ENCODE measurements at regions not wholly inside any gene's neighbourhood (a gene's known extent, or its start where the extent isn't known, plus 50 kb on each side); places are given as distances from the start of the nearest gene placed in this dataset.

DNA sequence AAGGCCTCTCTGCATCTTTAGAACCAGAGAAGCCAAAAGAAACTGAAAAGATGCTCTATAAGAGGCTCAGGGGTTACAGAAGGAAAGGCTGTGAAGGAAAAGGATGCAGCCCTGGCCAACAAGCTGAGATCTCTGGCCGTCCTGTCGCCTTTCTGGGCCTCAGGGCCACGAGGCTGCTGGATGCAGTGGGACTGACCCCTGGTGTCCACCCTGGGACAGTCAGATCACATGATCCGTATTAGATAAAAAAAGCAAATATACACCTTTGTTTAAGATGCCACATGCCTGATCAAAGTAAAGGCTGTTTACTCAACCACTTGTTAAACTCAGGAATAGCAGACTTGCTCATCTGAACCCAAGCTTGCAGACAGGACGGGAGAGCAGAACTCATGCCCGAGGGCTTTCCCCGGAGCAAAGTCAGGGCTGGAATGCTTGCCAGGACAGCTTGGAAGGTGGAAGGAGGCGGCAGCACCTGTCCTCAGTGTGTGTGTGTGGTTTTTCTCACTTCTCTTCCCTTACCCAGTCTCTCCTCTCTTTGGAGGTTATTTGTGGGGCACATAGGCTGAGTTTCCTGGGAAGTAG is 206.5 kb upstream of the TSHZ3 start:
- intact Hi-C loops (cut with DNase I) = no loop called here
- DNase-seq (no peak), FAIRE-seq (no peak)

GRCh38 chr19:31559494-31559893 is 210.3 kb upstream of the TSHZ3 start:
- peaks cover 0 to 3% (median 0%) of the 10 kb centered on the region in 3 donors for H3K9me3 ChIP-seq (ENCODE audit: control insufficient read depth in 2 of 3, insufficient read depth in 1 of 3, low read length in 3 of 3)
- H3K36me3 ChIP-seq (ENCODE audit: control insufficient read depth in 2 of 3, insufficient read depth in 3 of 3, low read length in 3 of 3) = no peaks in the 10 kb centered on the region
- H3K27ac ChIP-seq (ENCODE audit: low read depth in 2 of 2, low read length in 2 of 2) = no peak overlapping the region
- H3K27me3 ChIP-seq (ENCODE audit: control insufficient read depth, insufficient read depth, low read length) = no peaks in the 10 kb centered on the region
- TF ChIP-seq, protein P1, sequence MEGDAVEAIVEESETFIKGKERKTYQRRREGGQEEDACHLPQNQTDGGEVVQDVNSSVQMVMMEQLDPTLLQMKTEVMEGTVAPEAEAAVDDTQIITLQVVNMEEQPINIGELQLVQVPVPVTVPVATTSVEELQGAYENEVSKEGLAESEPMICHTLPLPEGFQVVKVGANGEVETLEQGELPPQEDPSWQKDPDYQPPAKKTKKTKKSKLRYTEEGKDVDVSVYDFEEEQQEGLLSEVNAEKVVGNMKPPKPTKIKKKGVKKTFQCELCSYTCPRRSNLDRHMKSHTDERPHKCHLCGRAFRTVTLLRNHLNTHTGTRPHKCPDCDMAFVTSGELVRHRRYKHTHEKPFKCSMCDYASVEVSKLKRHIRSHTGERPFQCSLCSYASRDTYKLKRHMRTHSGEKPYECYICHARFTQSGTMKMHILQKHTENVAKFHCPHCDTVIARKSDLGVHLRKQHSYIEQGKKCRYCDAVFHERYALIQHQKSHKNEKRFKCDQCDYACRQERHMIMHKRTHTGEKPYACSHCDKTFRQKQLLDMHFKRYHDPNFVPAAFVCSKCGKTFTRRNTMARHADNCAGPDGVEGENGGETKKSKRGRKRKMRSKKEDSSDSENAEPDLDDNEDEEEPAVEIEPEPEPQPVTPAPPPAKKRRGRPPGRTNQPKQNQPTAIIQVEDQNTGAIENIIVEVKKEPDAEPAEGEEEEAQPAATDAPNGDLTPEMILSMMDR (IDR thresholded peaks at IDR 0.05; ENCODE audit: borderline replicate concordance, extremely low read depth, insufficient read depth) = no peak
- intact Hi-C loops (cut with DNase I) = no loop called here
- DNase-seq (no peak), FAIRE-seq (no peak)
- no peak overlapping the region for H3K9ac ChIP-seq (ENCODE audit: low read length in 3 of 3)
- no peak overlapping the region for H3K4me3 ChIP-seq (ENCODE audit: low read length in 3 of 3)
- no peaks in the 10 kb centered on the region for H3K4me1 ChIP-seq (ENCODE audit: control insufficient read depth in 2 of 3, insufficient read depth in 2 of 3, low read depth in 1 of 3, low read length in 3 of 3)

More for the DNA sequence above, 206.5 kb upstream of the TSHZ3 start:
- no peak overlapping the region for H3K4me3 ChIP-seq (ENCODE audit: low read length in 3 of 3)
- peaks cover 0 to 3% (median 0%) of the 10 kb centered on the region in 3 donors for H3K9me3 ChIP-seq (ENCODE audit: control insufficient read depth in 2 of 3, insufficient read depth in 1 of 3, low read length in 3 of 3)
- no peak overlapping the region for H3K9ac ChIP-seq (ENCODE audit: low read length in 3 of 3)
- no peak overlapping the region for H3K27ac ChIP-seq (ENCODE audit: low read depth in 2 of 2, low read length in 2 of 2)
- no peaks in the 10 kb centered on the region for H3K4me1 ChIP-seq (ENCODE audit: control insufficient read depth in 2 of 3, insufficient read depth in 2 of 3, low read depth in 1 of 3, low read length in 3 of 3)
- no peaks in the 10 kb centered on the region for H3K27me3 ChIP-seq (ENCODE audit: control insufficient read depth, insufficient read depth, low read length)
- TF ChIP-seq, protein P1 (IDR thresholded peaks at IDR 0.05; ENCODE audit: borderline replicate concordance, extremely low read depth, insufficient read depth) = no peak
- H3K36me3 ChIP-seq (ENCODE audit: control insufficient read depth in 2 of 3, insufficient read depth in 3 of 3, low read length in 3 of 3) = no peaks in the 10 kb centered on the region

- DNase-seq (no peak), FAIRE-seq (no peak)
- TF ChIP-seq, protein P1 (IDR thresholded peaks at IDR 0.05; ENCODE audit: borderline replicate concordance, extremely low read depth, insufficient read depth) = no peak
- Histone ChIP-seq H3K4me1 (ENCODE audit: control insufficient read depth in 2 of 3, insufficient read depth in 2 of 3, low read depth in 1 of 3, low read length in 3 of 3) (no peaks in the 10 kb centered on the region), H3K27me3 (ENCODE audit: control insufficient read depth, insufficient read depth, low read length) (no peaks in the 10 kb centered on the region), H3K36me3 (ENCODE audit: control insufficient read depth in 2 of 3, insufficient read depth in 3 of 3, low read length in 3 of 3) (no peaks in the 10 kb centered on the region), H3K27ac (ENCODE audit: low read depth in 2 of 2, low read length in 2 of 2) (no peak overlapping the region), H3K9ac (ENCODE audit: low read length in 3 of 3) (no peak overlapping the region), H3K4me3 (ENCODE audit: low read length in 3 of 3) (no peak overlapping the region), H3K9me3 (ENCODE audit: control insufficient read depth in 2 of 3, insufficient read depth in 1 of 3, low read length in 3 of 3) (peaks cover 0 to 3% (median 0%) of the 10 kb centered on the region in 3 donors)
- intact Hi-C loops (cut with DNase I) = no loop called here
Measured at GRCh38 chr19:31560086-31561060, 211.1 kb upstream of the TSHZ3 start.

Measured in kidney (tissue), 13 donors.